ENCODE measurements at regions not wholly inside any gene's neighbourhood (a gene's known extent, or its start where the extent isn't known, plus 50 kb on each side); places are given as distances from the start of the nearest gene placed in this dataset.

DNA sequence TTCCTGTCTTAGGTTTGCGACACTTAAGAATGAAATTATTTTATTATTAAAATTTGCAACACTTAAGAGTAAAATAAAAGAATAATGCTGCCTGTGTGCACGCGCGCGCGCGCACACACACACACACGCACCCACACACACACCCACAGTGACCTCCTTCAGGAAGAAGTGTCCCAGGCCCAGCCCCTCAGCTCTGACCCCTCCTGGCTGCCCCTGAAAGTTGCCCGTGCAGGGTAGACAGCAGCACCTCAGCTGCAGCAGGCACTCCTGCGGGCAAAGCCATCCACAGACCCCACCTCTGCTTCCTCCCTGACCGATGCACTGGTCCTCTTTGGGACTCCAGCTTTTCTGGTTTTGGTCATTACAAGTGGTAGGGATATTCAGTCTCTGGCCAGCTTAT lies 478.2 kb downstream of the NTRK3 start:
- Histone ChIP-seq H3K36me3 (no peaks in the 10 kb centered on the region), H3K27ac (no peak overlapping the region), H3K4me3 (no peak overlapping the region), H3K9me3 (no peaks in the 10 kb centered on the region), H3K27me3 (replicated peaks in 1 of 7) (no peaks in the 10 kb centered on the region), H3K4me1 (no peaks in the 10 kb centered on the region)
- no peak for DNase-seq
- intact Hi-C loops (cut with DNase I; ENCODE audit: low total_unique reads), result no loop called here
- TF ChIP-seq POLR2A (IDR thresholded peaks at IDR 0.05), result no peak
- TF ChIP-seq POLR2AphosphoS5 (IDR thresholded peaks at IDR 0.05), result no peak
- TF ChIP-seq CTCF (IDR thresholded peaks at IDR 0.05 in 8 of 11, conservative IDR thresholded peaks at IDR 0.05 in 3 of 11), result no peak
- 67 to 86% (median 85%) methylated on average over 11 of the region's 11 CpGs for WGBS, 5 donors

GRCh38 chr15:87777054-87777561 lies 479.4 kb downstream of the NTRK3 start:
- Histone ChIP-seq H3K27ac (no peak overlapping the region), H3K4me1 (no peaks in the 10 kb centered on the region), H3K9me3 (no peaks in the 10 kb centered on the region), H3K36me3 (no peaks in the 10 kb centered on the region), H3K27me3 (replicated peaks in 1 of 7) (no peaks in the 10 kb centered on the region), H3K4me3 (no peak overlapping the region)
- no peak for TF ChIP-seq POLR2A (IDR thresholded peaks at IDR 0.05)
- TF ChIP-seq CTCF (IDR thresholded peaks at IDR 0.05 in 8 of 11, conservative IDR thresholded peaks at IDR 0.05 in 3 of 11), result no peak
- no peak for TF ChIP-seq POLR2AphosphoS5 (IDR thresholded peaks at IDR 0.05)
- 41 to 79% (median 69%) methylated on average over 3 of the region's 3 CpGs for WGBS, 5 donors
- no peak for DNase-seq
- intact Hi-C loops (cut with DNase I; ENCODE audit: low total_unique reads), result no loop called here

GRCh38 chr15:87767516-87767915 lies 489.0 kb downstream of the NTRK3 start:
- DNase-seq, result no peak
- Histone ChIP-seq H3K27me3 (replicated peaks in 1 of 7) (no peaks in the 10 kb centered on the region), H3K9me3 (peaks cover 0 to 9% (median 0%) of the 10 kb centered on the region in 8 donors), H3K4me3 (no peak overlapping the region), H3K4me1 (peaks cover 0 to 8% (median 2%) of the 10 kb centered on the region in 6 donors), H3K36me3 (no peaks in the 10 kb centered on the region), H3K27ac (no peak overlapping the region)
- TF ChIP-seq POLR2AphosphoS5 (IDR thresholded peaks at IDR 0.05) (no peak), CTCF (IDR thresholded peaks at IDR 0.05 in 8 of 11, conservative IDR thresholded peaks at IDR 0.05 in 3 of 11) (no peak), POLR2A (IDR thresholded peaks at IDR 0.05) (no peak)
- intact Hi-C loops (cut with DNase I; ENCODE audit: low total_unique reads), result no loop called here
- WGBS, 5 donors, result 85 to 94% (median 90%) methylated on average over 3 of the region's 3 CpGs

GRCh38 chr15:87764461-87765240 lies 491.9 kb downstream of the NTRK3 start:
- WGBS, 5 donors, result 78 to 85% (median 82%) methylated on average over 4 of the region's 4 CpGs
- Histone ChIP-seq H3K36me3 (no peaks in the 10 kb centered on the region), H3K4me1 (peaks cover 0 to 25% (median 15%) of the 10 kb centered on the region in 6 donors), H3K27ac (no peak overlapping the region), H3K4me3 (no peak overlapping the region), H3K9me3 (no peaks in the 10 kb centered on the region), H3K27me3 (replicated peaks in 1 of 7) (no peaks in the 10 kb centered on the region)
- intact Hi-C loops (cut with DNase I; ENCODE audit: low total_unique reads), result no loop called here
- no peak for DNase-seq
- TF ChIP-seq POLR2AphosphoS5 (IDR thresholded peaks at IDR 0.05) (no peak), POLR2A (IDR thresholded peaks at IDR 0.05) (no peak), CTCF (IDR thresholded peaks at IDR 0.05 in 8 of 11, conservative IDR thresholded peaks at IDR 0.05 in 3 of 11) (no peak)
